ENCODE measurements at regions not wholly inside any gene's neighbourhood (a gene's known extent, or its start where the extent isn't known, plus 50 kb on each side); places are given as distances from the start of the nearest gene placed in this dataset.

GRCh38 chr10:128429835-128430513, 303.8 kb upstream of the MKI67 start:
- no peak for TF ChIP-seq POLR2AphosphoS5 (IDR thresholded peaks at IDR 0.05; ENCODE audit: low read depth, low read length)
- no peak for TF ChIP-seq SPI1 (IDR thresholded peaks at IDR 0.05; ENCODE audit: low read depth, low read length)
- TF ChIP-seq PAX5 (IDR thresholded peaks at IDR 0.05; ENCODE audit: insufficient read depth, low read length, severe bottlenecking): no peak
- TF ChIP-seq TAF1 (IDR thresholded peaks at IDR 0.05; ENCODE audit: low read depth, low read length): no peak
- TF ChIP-seq POU2F2 (IDR thresholded peaks at IDR 0.05; ENCODE audit: low read depth, low read length): no peak
- TF ChIP-seq POLR2A (IDR thresholded peaks at IDR 0.05; ENCODE audit: low read depth, low read length): no peak
- FAIRE-seq (no peak), DNase-seq (ENCODE audit: insufficient read length, low spot score) (no peak)

GRCh38 chr10:128431083-128431482, 304.9 kb upstream of the MKI67 start:
- DNase-seq (ENCODE audit: insufficient read length, low spot score): no peak
- FAIRE-seq: no peak
- TF ChIP-seq POLR2A (IDR thresholded peaks at IDR 0.05; ENCODE audit: low read depth, low read length) (no peak), POLR2AphosphoS5 (IDR thresholded peaks at IDR 0.05; ENCODE audit: low read depth, low read length) (no peak), SPI1 (IDR thresholded peaks at IDR 0.05; ENCODE audit: low read depth, low read length) (no peak), TAF1 (IDR thresholded peaks at IDR 0.05; ENCODE audit: low read depth, low read length) (no peak), POU2F2 (IDR thresholded peaks at IDR 0.05; ENCODE audit: low read depth, low read length) (no peak), PAX5 (IDR thresholded peaks at IDR 0.05; ENCODE audit: insufficient read depth, low read length, severe bottlenecking) (no peak)

GRCh38 chr10:128431506-128431905, 305.3 kb upstream of the MKI67 start:
- no peak for DNase-seq (ENCODE audit: insufficient read length, low spot score)
- FAIRE-seq: no peak
- TF ChIP-seq POLR2A (IDR thresholded peaks at IDR 0.05; ENCODE audit: low read depth, low read length) (no peak), SPI1 (IDR thresholded peaks at IDR 0.05; ENCODE audit: low read depth, low read length) (no peak), POU2F2 (IDR thresholded peaks at IDR 0.05; ENCODE audit: low read depth, low read length) (no peak), PAX5 (IDR thresholded peaks at IDR 0.05; ENCODE audit: insufficient read depth, low read length, severe bottlenecking) (no peak), POLR2AphosphoS5 (IDR thresholded peaks at IDR 0.05; ENCODE audit: low read depth, low read length) (no peak), TAF1 (IDR thresholded peaks at IDR 0.05; ENCODE audit: low read depth, low read length) (no peak)

- no peak for TF ChIP-seq POLR2AphosphoS5 (IDR thresholded peaks at IDR 0.05; ENCODE audit: low read depth, low read length)
- TF ChIP-seq TAF1 (IDR thresholded peaks at IDR 0.05; ENCODE audit: low read depth, low read length): no peak
- TF ChIP-seq PAX5 (IDR thresholded peaks at IDR 0.05; ENCODE audit: insufficient read depth, low read length, severe bottlenecking): no peak
- TF ChIP-seq POLR2A (IDR thresholded peaks at IDR 0.05; ENCODE audit: low read depth, low read length): no peak
- no peak for TF ChIP-seq SPI1 (IDR thresholded peaks at IDR 0.05; ENCODE audit: low read depth, low read length)
- no peak for DNase-seq (ENCODE audit: insufficient read length, low spot score)
- no peak for FAIRE-seq
Observed at GRCh38 chr10:128432011-128432410, 305.8 kb upstream of the MKI67 start.

GRCh38 chr10:128432423-128432822, 306.2 kb upstream of the MKI67 start:
- no peak for DNase-seq (ENCODE audit: insufficient read length, low spot score)
- no peak for FAIRE-seq
- TF ChIP-seq SPI1 (IDR thresholded peaks at IDR 0.05; ENCODE audit: low read depth, low read length) (no peak), POLR2A (IDR thresholded peaks at IDR 0.05; ENCODE audit: low read depth, low read length) (no peak), TAF1 (IDR thresholded peaks at IDR 0.05; ENCODE audit: low read depth, low read length) (no peak), PAX5 (IDR thresholded peaks at IDR 0.05; ENCODE audit: insufficient read depth, low read length, severe bottlenecking) (no peak), POU2F2 (IDR thresholded peaks at IDR 0.05; ENCODE audit: low read depth, low read length) (no peak), POLR2AphosphoS5 (IDR thresholded peaks at IDR 0.05; ENCODE audit: low read depth, low read length) (no peak)

- FAIRE-seq: no peak
- DNase-seq (ENCODE audit: insufficient read length, low spot score): no peak
- no peak for TF ChIP-seq TAF1 (IDR thresholded peaks at IDR 0.05; ENCODE audit: low read depth, low read length)
Observed at GRCh38 chr10:128435811-128436210, 309.6 kb upstream of the MKI67 start.

- no peak for FAIRE-seq
- TF ChIP-seq TAF1 (IDR thresholded peaks at IDR 0.05; ENCODE audit: low read depth, low read length): no peak
- DNase-seq (ENCODE audit: insufficient read length, low spot score): no peak
Observed at GRCh38 chr10:128437786-128438345, 311.6 kb upstream of the MKI67 start.

- no peak for TF ChIP-seq TAF1 (IDR thresholded peaks at IDR 0.05; ENCODE audit: low read depth, low read length)
- TF ChIP-seq SPI1 (IDR thresholded peaks at IDR 0.05; ENCODE audit: low read depth, low read length): no peak
- no peak for TF ChIP-seq POLR2AphosphoS5 (IDR thresholded peaks at IDR 0.05; ENCODE audit: low read depth, low read length)
- no peak for TF ChIP-seq POLR2A (IDR thresholded peaks at IDR 0.05; ENCODE audit: low read depth, low read length)
- no peak for TF ChIP-seq POU2F2 (IDR thresholded peaks at IDR 0.05; ENCODE audit: low read depth, low read length)
- no peak for TF ChIP-seq PAX5 (IDR thresholded peaks at IDR 0.05; ENCODE audit: insufficient read depth, low read length, severe bottlenecking)
- DNase-seq (ENCODE audit: insufficient read length, low spot score) (no peak), FAIRE-seq (peak; percentile 61)
Observed at GRCh38 chr10:128438417-128439063, 312.3 kb upstream of the MKI67 start.

- FAIRE-seq (no peak), DNase-seq (ENCODE audit: insufficient read length, low spot score) (no peak)
Observed at GRCh38 chr10:128440513-128441160, 314.4 kb upstream of the MKI67 start.

More at GRCh38 chr10:128440513-128441160, 314.4 kb upstream of the MKI67 start:
- TF ChIP-seq POLR2AphosphoS5 (IDR thresholded peaks at IDR 0.05; ENCODE audit: low read depth, low read length) (no peak), POLR2A (IDR thresholded peaks at IDR 0.05; ENCODE audit: low read depth, low read length) (no peak), POU2F2 (IDR thresholded peaks at IDR 0.05; ENCODE audit: low read depth, low read length) (no peak), TAF1 (IDR thresholded peaks at IDR 0.05; ENCODE audit: low read depth, low read length) (no peak), PAX5 (IDR thresholded peaks at IDR 0.05; ENCODE audit: insufficient read depth, low read length, severe bottlenecking) (no peak), SPI1 (IDR thresholded peaks at IDR 0.05; ENCODE audit: low read depth, low read length) (no peak)

Data from GM12891 (cell line).